ENCODE measurements at regions not wholly inside any gene's neighbourhood (a gene's known extent, or its start where the extent isn't known, plus 50 kb on each side); places are given as distances from the start of the nearest gene placed in this dataset.

- no peak for DNase-seq
Observed at GRCh38 chr3:189049458-189050236, 122.1 kb upstream of the TPRG1 start.

- no peak for DNase-seq
Observed at GRCh38 chr3:189053322-189053721, 118.4 kb upstream of the TPRG1 start.

DNA sequence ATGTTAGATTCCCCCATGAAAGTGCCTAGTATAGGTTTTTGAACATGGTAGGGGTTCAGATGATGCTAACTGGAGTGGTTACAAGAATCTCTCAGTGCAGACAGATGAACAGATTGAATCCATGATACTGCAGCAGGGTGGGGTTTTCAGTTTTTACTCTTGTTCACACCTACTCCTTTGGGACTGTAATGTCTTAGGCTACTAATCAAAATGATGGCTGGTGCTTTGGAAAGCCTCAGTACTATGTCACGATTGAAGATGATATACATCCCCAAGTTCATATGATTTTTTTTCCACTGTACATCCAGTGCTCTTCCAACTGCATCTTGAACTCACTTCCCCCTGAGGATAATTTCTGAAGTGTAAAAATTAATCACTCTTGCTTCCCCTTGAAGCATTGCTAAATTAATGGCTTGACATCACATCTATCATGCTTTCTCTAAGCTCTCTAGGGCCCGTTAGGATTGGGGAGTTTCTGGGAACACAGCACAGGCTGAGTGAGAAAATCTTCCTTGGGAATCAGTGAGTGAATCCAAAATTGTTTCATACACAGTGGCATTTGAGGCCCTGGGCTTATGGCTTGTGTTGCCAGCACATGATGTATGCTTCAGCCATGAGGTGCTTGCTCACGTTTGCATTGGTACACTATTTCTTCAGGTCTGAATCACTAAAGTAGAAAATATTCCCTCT, 115.0 kb upstream of the TPRG1 start:
- DNase-seq = no peak

DNA sequence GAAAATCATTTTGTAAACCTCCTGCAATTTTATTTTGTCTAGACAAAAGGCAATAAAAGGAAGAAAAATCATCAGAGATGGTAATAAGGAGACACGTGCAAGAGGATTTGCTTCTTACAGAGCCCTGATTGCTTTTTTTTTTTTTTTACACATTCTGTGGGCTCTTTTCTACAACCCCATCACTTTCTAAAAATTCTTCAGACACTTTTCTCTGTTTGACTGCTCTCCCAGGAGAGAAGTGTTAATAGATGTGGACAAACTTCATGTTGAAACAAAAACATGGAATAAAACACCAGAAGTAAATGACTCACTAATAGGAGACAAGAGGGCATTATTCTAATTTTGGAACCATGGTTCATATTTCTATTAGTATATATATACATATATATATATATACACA, 114.4 kb upstream of the TPRG1 start:
- DNase-seq = no peak

DNA sequence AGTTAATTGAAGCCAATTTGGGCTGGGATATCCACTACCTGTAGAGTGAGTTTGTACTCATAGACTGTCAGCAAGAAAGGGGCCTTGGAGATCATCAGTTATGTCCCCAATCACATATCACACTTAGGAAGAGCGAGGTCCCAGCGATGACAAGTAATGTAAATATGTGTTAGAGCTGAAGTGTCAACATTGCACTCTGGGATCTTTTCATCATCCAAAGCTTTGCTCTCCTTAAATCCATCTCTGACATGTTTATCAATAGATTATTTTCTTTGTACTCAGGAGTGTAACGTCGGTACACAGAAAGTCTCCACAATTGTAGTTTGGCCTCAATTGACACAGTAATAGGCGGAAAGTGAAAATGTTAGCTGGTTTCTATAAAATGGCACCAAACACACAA, 113.7 kb upstream of the TPRG1 start:
- no peak for DNase-seq

DNA sequence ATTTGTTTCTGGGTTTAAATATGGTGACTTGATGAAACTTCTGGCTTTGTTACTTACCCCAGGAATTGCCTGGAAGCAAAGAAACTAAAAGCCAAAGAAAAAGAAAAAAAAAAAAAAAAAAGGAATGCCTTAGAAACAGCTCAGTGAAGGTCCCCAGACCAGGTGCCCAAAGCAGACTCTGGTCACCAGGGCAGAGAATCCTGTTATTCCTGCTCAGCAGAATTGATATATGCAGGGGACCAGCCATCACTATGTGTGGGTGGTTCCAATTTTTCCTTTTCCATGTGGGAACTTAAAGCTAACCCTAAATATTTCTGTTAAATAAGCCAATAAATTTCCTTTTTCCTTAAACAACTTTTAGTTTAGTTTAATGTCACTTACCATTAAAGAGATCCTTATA, 100.8 kb upstream of the TPRG1 start:
- no peak for DNase-seq

DNA sequence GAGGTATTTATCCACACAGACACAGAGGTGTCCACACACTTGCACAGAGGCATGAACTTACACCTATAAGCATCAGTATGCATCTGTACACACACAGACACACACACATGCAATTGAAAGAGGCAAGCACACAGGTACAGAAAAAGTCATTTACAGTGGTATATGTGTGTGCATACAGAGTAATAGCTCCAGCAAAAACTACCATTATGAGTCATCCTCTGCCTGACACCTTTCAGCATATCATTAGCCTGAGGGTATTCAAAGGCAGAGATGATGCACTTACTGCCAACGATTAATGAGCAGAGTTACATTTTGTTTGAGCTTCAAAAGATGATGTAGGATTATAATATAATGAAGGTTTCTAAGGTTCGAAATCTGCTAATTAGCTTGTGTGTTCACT, 100.3 kb upstream of the TPRG1 start:
- no peak for DNase-seq

DNA sequence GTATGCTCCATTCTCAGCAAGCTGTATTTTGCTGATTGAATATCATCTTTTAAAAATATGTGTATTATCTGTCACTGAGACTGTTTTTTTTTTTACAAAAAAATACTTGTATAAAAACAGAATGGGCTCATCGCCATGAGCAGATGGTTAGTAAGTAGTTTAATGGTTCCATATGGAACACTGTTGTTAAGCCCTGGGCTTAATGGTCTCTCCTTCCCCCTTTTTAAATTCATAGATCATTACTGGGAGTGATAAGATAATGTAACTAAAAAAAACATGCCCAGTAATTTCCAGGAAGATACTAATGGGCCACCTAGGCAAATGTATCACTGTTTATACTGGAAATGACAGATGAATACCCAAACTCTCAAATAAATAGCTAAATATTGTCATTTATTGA, 95.3 kb upstream of the TPRG1 start:
- no peak for DNase-seq

GRCh38 chr3:189080745-189081144, 91.0 kb upstream of the TPRG1 start:
- DNase-seq = no peak

GRCh38 chr3:189082666-189083427, 88.9 kb upstream of the TPRG1 start:
- no peak for DNase-seq

GRCh38 chr3:189084620-189085019, 87.2 kb upstream of the TPRG1 start:
- DNase-seq = no peak

DNA sequence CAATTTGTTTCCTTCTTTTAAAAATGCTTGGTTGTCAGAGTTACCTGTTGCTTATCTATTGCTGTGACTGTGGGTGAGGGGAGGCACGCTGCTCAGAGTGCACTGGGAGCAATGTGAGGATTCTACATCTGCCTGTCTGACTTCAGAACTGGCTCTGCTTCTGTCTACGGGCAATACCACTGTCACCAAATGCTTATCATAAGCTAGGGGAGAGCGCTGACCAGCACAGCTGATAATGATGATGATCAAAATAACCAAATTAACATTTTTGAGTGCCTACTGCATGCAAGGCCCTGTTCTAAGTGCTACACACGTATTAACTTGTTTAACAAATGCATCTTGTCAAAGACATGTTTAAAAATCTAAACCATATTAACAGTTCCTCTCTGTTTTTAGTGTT, 79.2 kb upstream of the TPRG1 start:
- no peak for DNase-seq

- DNase-seq = no peak
Observed at GRCh38 chr3:189094539-189094938, 77.2 kb upstream of the TPRG1 start.

- DNase-seq = no peak
Observed at GRCh38 chr3:189096092-189096491, 75.7 kb upstream of the TPRG1 start.

GRCh38 chr3:189099031-189099471, 72.7 kb upstream of the TPRG1 start:
- no peak for DNase-seq

- no peak for DNase-seq
Observed at GRCh38 chr3:189099505-189100290, 72.1 kb upstream of the TPRG1 start.

GRCh38 chr3:189100866-189101265, 70.9 kb upstream of the TPRG1 start:
- no peak for DNase-seq

GRCh38 chr3:189101594-189101993, 70.2 kb upstream of the TPRG1 start:
- DNase-seq = no peak

DNA sequence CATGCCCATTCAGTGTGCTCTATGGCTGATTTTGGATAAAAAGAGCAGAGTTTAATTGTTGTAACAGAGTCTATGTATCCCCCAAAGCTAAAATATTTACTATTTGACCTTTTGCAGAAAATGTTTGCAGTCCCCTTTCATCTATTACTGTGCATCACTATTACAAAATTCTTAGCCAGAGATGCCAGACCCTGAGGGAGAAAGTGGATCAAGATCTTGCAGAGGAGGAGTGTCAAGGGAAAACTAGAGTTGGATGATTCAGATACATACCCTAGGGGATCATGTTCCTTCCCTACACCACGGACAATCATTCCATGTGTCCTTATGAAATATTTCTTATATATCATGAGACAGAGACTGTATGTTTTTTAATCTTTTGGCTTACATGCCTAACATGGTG, 68.6 kb upstream of the TPRG1 start:
- no peak for DNase-seq

GRCh38 chr3:189108067-189108466, 63.7 kb upstream of the TPRG1 start:
- DNase-seq = no peak

GRCh38 chr3:189108735-189109134, 63.0 kb upstream of the TPRG1 start:
- no peak for DNase-seq

- no peak for DNase-seq
Observed at GRCh38 chr3:189109145-189109544, 62.6 kb upstream of the TPRG1 start.

- no peak for DNase-seq
Observed at GRCh38 chr3:189117087-189117486, 54.7 kb upstream of the TPRG1 start.

Data from hematopoietic multipotent progenitor cell treated with erythropoietin and hydrocortisone succinate and interleukin-3 and kit ligand, for 8 days (in vitro differentiated cells).